Activated B cell treated with CpG ODN at 0.5 μM for 24 hours (primary cell): ENCODE measurements at regions not wholly inside any gene's neighbourhood (a gene's known extent, or its start where the extent isn't known, plus 50 kb on each side); places are given as distances from the start of the nearest gene placed in this dataset.

Experiments used
- ATAC-seq: fragments of 200-7000 bp; cut with Tn5 transposase; one replicate; pipeline ENCODE4 v1.10.0; 2021; ENCODE audit warnings: low read depth, mild to moderate bottlenecking, moderate library complexity
- CTCF ChIA-PET: fragments of 350-600 bp; sonication (Branson Sonifier 250); formaldehyde crosslinking; loops from one replicate; lab custom pipeline; 2021; ENCODE audit warnings: antibody characterized with exemption; lab: Charles Lee
- POLR2A ChIA-PET: fragments of 350-600 bp; sonication (Branson Sonifier 250); formaldehyde crosslinking; loops from one replicate; lab custom pipeline; 2021; ENCODE audit warnings: antibody characterized with exemption; lab: Charles Lee
- DNase-seq: peaks from one replicate; pipeline ENCODE4 v3.0.0; 2022
- H3K27ac Mint-ChIP-seq: one replicate; pipeline ENCODE4 v1.8.0; 2020; ENCODE audit warnings: mixed read lengths
- H3K27me3 Mint-ChIP-seq: one replicate; pipeline ENCODE4 v1.8.0; 2021; ENCODE audit warnings: mixed read lengths
- H3K36me3 Mint-ChIP-seq: one replicate; pipeline ENCODE4 v1.8.0; 2021; ENCODE audit warnings: low read depth, mixed read lengths
- H3K4me1 Mint-ChIP-seq: one replicate; pipeline ENCODE4 v1.8.0; 2021; ENCODE audit warnings: mixed read lengths
- H3K4me3 Mint-ChIP-seq: one replicate; pipeline ENCODE4 v1.8.0; 2020; ENCODE audit warnings: mild to moderate bottlenecking, mixed read lengths
- H3K9me3 Mint-ChIP-seq: one replicate; pipeline ENCODE4 v1.8.0; 2020; ENCODE audit warnings: mixed read lengths
- CTCF ChIP-seq: fragments of 200-600 bp; IDR thresholded peaks from one replicate; pipeline ENCODE4 v1.8.0; 2022; ENCODE audit warnings: antibody characterized with exemption, mild to moderate bottlenecking
- intact Hi-C: fragments of 100-400 bp; cut with micrococcal nuclease; formaldehyde crosslinking; loops from one replicate; pipeline ENCODE4 v1.15.1; 2024

GRCh38 chr13:104404325-104404724 is 1338.1 kb upstream of the SLC10A2 start:
- Mint-ChIP-seq H3K4me3 (no peak overlapping the region), H3K4me1 (no peaks in the 10 kb centered on the region), H3K9me3 (no peaks in the 10 kb centered on the region), H3K27me3 (no peaks in the 10 kb centered on the region), H3K36me3 (no peaks in the 10 kb centered on the region), H3K27ac (no peak overlapping the region)
- ATAC-seq (no peak), DNase-seq (no peak)
- intact Hi-C loops: no loop called here
- ChIA-PET CTCF (no interaction called here), POLR2A (no interaction called here)
- no peak for TF ChIP-seq CTCF

GRCh38 chr13:104389691-104390090 is 1323.5 kb upstream of the SLC10A2 start:
- TF ChIP-seq CTCF: no peak
- ChIA-PET CTCF (no interaction called here), POLR2A (no interaction called here)
- Mint-ChIP-seq H3K27me3 (no peaks in the 10 kb centered on the region), H3K9me3 (peaks cover 8% of the 10 kb centered on the region), H3K36me3 (no peaks in the 10 kb centered on the region), H3K27ac (no peak overlapping the region), H3K4me3 (no peak overlapping the region), H3K4me1 (no peaks in the 10 kb centered on the region)
- intact Hi-C loops: no loop called here
- ATAC-seq (no peak), DNase-seq (no peak)

GRCh38 chr13:104387510-104387909 is 1321.3 kb upstream of the SLC10A2 start:
- TF ChIP-seq CTCF: no peak
- Mint-ChIP-seq H3K27me3 (no peaks in the 10 kb centered on the region), H3K36me3 (no peaks in the 10 kb centered on the region), H3K27ac (no peak overlapping the region), H3K9me3 (peaks cover 6% of the 10 kb centered on the region), H3K4me3 (no peak overlapping the region), H3K4me1 (no peaks in the 10 kb centered on the region)
- CTCF ChIA-PET: no interaction called here
- intact Hi-C loops: no loop called here
- no peak for DNase-seq
- POLR2A ChIA-PET: no interaction called here
- no peak for ATAC-seq

- no peak for TF ChIP-seq CTCF
- Mint-ChIP-seq H3K36me3 (no peaks in the 10 kb centered on the region), H3K4me3 (no peak overlapping the region), H3K9me3 (no peaks in the 10 kb centered on the region), H3K27me3 (no peaks in the 10 kb centered on the region), H3K4me1 (no peaks in the 10 kb centered on the region), H3K27ac (no peak overlapping the region)
- ChIA-PET CTCF (no interaction called here), POLR2A (no interaction called here)
- ATAC-seq (no peak), DNase-seq (no peak)
- intact Hi-C loops: no loop called here
Observed at GRCh38 chr13:104385404-104385803, 1319.2 kb upstream of the SLC10A2 start.

GRCh38 chr13:104382951-104383350 is 1316.7 kb upstream of the SLC10A2 start:
- Mint-ChIP-seq H3K27me3 (no peaks in the 10 kb centered on the region), H3K36me3 (no peaks in the 10 kb centered on the region), H3K4me3 (no peak overlapping the region), H3K4me1 (no peaks in the 10 kb centered on the region), H3K9me3 (no peaks in the 10 kb centered on the region), H3K27ac (no peak overlapping the region)
- intact Hi-C loops: no loop called here
- no peak for TF ChIP-seq CTCF
- CTCF ChIA-PET: no interaction called here
- ATAC-seq (no peak), DNase-seq (no peak)
- POLR2A ChIA-PET: no interaction called here
